ENCODE measurements at regions not wholly inside any gene's neighbourhood (a gene's known extent, or its start where the extent isn't known, plus 50 kb on each side); places are given as distances from the start of the nearest gene placed in this dataset.
"Not testable (repeated sequence)": the region's sequence is repeated elsewhere in the genome, so short reads cannot be mapped to it uniquely, and the experiment has no call there.

DNA sequence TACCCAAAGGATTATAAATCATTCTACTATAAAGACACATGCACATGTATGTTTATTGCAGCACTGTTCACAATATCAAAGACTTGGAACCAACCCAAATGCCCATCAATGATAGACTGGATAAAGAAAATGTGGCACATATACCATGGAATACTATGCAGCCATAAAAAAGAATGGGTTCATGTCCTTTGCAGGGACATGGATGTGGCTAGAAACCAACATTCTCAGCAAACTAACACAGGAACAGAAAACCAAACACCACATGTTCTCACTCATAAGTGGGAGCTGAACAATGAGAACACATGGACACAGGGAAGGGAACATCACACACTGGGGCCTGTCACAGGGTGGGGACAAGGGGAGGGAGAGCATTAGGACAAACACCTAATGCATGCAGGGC is 145.9 kb upstream of the RFC3 start:
- DNase-seq: not testable (repeated sequence)

DNA sequence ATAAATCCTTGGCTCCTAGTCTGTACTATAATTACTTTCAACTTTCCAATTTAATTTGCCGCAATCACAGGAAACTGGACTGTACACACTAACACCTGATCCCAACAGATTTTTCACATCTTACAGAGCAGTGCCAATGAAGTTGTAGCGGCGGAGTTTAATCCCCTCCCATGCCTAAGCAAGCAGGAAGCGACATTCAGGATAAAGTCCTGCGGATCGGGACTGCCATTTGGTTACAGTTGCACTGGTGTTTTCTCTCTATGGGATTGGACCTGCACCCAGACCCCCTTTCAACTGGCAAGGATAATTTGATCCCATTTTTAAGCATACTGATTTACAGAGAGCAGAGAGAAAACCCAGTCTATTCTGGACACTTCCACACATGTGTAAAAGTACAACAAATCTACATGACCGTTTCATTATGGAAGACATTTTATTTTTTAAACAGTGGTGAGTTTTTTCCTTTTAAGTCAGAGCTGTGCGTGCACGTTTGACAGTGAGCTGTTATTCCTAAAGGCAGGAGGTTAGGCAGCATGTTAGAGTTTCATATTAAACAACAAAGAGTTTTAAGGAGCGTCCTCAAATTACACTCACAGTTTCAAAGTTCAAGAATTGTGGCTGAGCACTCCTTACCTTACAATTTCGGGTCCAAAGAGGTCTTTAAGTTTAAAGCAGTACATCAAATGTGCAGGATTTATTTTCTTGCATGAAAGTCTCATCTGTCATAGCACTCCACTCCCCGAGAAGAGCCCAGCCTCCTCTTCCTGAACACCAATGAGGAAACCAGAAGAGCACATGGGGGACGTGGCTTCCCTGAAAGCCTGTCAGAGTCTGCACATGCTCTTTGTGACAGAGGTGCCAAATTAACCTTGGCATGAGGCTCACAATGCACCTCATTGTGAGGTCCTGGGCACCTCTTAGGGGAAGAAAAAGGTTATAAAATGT is 141.6 kb upstream of the RFC3 start:
- peak in 1 of 5 donors; percentile 67 for DNase-seq

DNA sequence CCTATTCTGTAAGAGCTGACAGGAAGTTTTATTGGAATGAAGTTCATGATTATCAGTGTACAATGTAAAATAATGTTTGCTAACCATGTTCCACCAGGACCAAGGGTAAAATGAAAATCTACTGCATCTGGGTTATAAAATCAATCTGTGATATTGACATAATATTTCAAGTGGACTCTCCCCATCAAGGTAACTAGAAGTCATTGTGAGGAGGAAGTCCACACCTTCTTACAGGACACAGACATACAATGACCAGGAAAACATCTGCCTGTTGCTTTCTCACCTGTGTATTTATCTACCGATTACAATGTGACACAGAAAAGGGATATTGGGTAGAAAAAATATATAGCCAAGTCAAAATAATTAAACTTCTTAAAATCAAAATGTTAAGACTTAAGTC is 140.7 kb upstream of the RFC3 start:
- DNase-seq: no peak

DNA sequence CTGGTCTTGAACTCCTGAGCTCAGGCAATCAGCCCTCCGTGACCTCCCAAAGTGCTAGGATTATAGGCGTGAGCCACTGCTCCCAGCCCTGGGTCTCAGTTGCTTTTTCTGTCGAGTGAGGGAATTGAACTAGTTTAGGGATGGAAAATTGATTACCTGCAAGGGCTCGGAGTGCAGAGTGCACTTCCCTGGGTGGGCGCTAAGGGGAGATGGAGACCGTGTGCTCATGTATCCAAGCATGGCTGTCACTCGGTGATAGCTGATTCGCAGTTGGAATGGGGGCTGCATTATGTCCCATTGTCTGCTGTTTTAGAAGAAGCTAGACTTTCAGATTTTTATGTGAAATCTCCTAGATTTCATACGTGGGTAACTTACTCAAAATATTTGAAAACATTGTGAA is 139.9 kb upstream of the RFC3 start:
- DNase-seq: no peak

DNA sequence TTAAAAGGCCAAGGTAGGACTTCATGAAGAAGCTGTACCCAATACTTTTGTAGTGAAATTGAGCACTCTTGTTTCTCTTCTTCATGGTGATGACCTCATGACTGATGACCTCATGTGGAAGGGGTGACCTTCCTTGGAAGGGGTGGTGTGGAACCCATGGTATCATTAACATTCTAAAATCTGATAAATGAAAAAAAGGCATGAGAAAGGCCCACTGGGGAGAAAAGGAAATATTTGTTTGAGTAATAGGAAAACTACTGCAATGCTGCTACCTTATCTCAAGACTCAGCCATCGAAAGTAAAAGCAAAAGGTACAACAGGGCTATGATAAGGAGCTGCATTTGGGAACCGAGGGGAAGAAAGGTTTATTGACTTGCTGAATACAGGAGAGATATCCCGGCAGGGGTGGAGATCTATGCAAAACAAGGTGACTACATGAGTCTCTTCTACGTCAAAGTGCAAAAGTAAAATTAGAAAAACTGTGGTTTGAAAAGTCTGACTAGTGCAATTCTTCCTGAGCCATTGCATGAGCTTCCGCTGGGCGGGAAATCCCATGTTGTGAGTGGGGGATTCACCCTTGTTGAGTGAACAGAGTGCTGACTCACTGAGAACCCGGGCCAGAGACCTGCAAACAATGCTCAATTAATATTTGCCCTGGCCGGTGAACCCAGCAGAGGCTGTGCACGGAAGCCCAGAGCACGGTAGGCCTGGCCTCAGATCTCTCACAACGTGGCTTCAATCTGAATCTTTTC is 138.9 kb upstream of the RFC3 start:
- peak in 4 of 5 donors; percentile 16 to 94 (median 26) for DNase-seq

DNA sequence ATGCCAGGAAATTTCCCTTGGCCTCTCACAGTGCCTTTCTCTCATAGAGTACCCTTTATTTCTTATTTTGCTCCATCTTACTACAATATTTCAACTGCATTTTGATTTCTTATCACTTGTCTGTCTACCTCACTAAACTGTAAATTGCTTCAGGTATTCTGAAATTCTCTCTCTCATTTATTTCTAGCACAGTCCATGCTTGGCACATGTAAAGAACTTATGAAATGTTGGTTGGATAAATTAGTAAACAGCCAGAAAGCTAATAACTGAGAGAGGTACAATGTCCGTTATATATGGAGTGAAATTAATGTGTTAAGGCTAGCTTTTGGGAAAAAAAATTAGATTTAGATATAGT is 138.3 kb upstream of the RFC3 start:
- no peak for DNase-seq

DNA sequence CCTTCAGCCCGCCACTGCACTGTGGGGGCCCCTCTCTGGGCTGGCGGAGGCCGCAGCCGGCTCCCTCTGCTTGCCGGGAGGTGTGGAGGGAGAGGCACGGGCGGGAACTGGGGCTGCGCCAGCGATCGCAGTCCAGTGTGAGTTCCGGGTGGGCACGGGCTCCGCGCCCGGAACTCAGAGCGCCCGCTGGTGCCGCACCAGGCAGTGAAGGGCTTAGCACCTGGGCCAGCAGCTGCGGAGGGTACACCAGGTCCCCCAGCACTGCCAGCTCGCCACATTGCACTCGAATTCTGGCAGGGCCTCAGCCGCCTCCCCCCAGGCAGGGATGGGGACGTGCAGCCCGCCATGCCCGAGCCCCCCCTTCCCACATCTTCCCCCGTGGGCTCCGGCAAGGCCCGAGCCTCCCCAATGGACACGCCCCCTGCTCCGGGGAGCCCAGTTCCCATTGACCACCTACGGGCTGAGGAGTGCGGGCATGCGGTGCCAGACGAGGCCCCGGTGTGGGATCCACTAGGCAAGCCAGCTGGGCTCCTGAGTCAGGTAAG is 135.9 kb upstream of the RFC3 start:
- no peak for DNase-seq

DNA sequence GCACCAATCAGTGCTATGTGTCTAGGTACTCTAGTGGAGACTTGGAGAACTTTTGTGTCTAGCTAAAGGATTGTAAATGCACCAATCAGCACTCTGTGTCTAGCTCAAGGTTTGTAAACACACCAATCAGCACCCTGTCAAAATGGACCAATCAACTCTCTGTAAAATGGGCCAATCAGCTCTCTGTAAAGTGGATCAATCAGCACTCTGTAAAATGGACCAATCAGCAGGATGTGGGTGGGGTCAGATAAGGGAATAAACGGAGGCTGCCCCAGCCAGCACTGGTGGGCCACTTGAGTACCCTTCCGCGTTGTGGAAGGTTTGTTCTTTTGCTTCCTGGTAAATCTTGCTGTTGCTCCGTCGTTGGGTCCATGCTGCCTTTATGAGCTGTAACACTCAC is 135.3 kb upstream of the RFC3 start:
- not testable (repeated sequence) for DNase-seq

DNA sequence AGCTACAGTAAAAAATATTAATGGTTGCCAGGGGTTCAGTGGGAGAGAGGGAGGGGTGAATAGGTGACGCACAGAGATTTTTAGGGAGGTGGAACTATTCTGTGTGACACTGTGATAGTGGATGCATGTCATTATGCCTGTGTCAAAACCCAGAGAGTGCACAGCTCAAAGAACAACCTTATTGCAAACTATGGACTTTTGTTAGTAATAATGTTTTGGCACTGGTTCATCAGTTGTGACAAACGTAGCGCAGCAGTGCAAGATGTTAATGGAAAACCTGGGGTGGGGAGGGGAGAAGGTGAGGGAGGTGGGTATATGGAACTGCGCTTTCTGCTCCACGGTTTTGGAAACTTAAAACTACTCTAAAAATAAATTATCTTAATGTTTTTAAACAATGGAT is 134.6 kb upstream of the RFC3 start:
- no peak for DNase-seq

DNA sequence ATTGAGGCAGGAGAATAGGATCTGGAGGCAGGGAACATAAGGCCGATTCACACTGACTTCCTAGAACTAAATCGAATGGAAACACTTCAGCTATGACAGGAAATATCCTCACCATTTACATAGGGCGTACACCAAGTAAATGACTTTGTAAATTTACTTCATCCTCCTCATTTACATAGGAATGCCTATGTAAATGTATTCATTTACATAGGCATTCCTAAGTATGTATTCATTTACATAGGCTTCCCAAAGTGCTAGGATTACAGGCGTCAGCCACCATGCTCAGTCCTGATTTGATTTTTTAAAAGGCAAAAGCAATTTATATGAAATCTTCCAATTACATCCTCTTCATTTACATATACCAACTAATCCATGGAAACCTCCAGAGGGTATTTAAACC is 133.1 kb upstream of the RFC3 start:
- no peak for DNase-seq

DNA sequence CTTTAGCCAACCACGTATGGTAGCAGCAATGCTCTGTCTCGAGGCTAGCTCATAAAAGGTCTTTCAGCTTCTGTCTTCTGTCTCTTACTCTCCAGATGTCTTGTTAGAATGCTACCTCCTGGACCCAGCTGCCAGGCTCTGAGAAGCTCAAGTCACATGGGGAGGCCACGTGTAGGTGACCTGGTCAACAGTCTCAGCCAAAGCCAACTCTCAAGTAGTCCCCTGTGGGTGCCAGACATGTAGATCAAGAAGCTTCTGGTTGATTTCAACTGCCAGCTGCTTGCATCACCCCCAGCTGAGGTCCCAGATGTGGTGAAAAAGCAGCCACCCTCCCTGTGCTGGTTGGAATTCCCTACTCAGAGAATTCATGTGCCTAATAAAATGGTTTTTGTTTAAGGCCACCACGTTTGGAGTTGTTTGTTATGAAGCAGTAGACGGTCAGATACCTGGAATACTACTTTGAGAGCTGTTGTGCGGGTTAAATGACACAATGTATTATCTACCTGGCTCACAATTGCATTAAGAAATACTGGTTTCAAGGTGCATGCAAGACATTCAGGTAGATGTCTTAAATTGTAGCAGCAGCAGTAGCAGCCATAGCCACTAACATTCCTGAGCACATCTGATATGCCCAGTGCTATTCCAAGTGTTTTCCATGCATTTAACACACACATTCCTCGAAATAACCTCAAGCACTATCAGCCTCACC is 131.0 kb upstream of the RFC3 start:
- DNase-seq: no peak

DNA sequence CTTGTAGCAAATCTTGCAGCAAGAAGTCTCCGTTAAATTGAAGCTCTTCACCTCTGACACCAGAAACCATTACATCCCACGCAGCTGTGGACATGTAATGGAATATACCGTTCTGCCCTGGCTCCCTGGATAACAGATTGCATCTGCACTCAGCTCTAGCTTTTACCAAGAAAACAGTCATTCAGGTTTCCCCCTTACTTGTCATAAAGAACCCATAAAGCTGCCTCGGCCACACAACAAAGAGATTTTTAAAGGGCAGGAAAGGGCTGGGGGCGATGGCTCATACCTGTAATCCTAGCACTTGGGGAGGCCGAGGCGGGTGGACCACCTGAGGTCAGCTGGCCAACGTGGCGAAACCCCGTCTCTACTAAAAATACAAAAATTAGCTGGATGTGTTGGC is 127.6 kb upstream of the RFC3 start:
- no peak for DNase-seq

DNA sequence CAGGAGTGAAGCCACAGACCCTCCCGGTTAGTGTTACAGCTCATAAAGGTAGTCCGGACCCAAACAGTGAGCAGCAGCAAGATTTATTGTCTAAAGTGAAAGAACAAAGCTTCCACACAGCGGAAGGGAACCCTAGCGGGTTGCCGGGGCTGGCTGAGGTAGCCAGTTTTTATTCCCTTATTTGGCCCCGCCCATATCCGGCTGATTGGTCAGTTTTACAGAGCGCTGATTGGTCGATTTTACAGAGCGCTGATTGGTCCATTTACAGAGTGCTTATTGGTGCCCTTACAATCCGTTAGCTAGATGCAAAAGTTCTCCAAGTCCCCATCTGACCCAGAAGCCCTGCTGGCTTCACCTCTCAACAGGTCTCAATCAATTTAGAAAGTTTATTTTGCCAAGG is 126.0 kb upstream of the RFC3 start:
- DNase-seq: no peak

DNA sequence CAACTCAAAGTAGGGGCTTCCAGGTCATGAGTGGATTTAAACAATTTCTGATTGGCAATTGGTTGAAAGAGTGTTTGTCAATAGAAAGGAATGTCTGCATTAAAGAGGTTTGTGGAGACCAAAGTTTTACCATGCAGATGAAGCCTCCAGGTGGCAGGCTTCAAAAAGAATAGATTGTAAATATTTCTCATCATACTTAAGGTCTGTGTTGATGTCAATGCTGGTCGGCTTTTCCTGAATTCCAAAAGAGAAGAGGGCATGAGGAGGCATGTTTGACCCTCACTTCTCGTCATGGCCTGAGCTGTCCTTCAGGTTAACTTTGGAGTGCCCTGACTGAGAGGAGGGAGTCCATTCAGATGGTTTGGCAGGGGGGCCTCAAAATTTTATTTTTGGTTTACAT is 125.4 kb upstream of the RFC3 start:
- no peak for DNase-seq

DNA sequence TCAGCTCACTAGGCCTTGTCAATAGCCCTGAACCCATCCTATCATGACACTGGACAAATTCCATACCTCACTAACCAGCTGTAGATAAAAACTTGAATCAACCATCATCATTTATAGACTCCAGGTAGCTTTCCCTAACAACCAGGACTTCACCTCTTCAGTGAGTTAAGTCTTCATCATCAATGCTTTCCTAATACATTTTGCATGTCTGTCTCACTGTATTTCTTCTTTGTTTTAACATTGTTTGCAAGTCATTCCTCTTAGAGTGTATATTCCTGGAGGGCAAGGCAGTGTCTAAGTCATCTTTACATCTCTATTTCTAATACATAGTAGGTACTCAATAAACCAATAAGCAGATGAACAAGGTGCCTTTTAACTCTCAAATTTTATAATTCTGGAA is 123.4 kb upstream of the RFC3 start:
- no peak for DNase-seq

DNA sequence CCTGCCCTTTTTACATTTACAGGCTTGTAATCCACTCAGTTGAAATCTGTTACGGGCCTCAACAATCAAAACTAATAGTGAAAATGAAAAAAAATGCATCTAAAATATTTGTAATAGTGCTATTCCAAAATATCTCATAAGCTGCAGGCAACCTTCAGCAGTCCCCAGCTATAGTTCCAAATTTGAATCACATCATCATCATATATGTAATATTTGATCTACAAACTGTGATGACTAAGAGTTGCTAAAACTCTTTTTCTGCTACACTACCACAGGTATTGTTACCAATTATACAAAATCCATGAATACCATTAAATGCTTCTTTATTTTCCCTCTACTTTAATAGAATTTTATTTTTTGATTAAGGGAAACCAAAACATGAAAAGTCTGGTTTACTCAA is 121.4 kb upstream of the RFC3 start:
- DNase-seq: no peak

DNA sequence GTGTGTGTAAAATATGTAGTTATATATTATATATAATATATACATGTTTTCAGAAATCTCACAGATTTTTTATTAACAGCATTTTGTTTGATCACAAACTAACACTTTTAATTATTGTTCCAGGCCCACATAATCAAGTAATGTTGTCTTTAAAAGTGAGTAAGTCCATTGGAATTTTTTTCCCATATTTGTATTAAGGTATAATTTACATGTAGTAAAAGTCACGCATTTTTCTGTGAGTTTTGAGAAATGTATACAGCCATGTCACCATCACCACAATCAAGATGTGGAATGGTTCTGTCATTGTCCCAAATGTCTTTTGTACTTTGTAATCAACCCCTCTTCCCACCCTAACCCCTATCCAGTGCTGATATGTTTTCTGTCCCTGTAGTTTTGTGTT is 120.0 kb upstream of the RFC3 start:
- DNase-seq: no peak

DNA sequence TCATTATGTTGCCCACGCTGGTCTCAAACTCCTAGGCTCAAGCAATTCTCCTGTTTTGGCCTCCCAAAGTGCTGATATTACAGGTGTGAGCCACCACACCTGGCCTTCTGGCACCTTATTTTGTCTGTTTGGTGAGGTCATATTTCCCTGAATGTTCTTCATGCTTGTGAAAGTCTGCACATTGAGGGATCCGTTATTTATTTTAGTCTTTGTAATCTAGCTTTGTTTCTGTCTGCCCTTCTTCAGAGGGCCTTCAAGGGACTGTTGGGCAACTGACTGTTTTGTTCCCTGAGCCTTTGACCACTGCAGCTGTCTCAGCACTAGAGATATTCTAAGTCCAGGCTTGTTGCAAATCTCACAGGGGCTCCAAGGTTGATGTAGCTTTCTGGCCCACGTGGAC is 110.5 kb upstream of the RFC3 start:
- no peak for DNase-seq

DNA sequence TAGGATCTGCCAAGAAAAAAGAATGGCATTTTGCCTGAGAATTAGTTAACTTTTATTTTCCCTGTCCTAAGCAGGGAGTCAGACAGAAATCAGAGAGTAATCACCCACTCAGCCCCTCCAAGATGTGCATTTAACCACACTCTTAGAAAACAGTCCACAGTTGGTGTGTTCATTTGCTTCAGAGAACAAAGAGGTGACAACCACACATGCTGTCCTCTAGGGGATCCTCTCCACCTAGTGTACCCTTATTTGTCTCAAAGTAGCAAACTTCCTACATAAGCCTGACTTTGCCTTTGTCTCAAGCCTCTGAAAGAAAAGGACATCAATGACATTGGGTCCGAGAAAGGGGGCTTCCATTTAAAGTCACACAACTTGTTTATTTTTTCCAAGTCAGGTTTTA is 107.0 kb upstream of the RFC3 start:
- no peak for DNase-seq

DNA sequence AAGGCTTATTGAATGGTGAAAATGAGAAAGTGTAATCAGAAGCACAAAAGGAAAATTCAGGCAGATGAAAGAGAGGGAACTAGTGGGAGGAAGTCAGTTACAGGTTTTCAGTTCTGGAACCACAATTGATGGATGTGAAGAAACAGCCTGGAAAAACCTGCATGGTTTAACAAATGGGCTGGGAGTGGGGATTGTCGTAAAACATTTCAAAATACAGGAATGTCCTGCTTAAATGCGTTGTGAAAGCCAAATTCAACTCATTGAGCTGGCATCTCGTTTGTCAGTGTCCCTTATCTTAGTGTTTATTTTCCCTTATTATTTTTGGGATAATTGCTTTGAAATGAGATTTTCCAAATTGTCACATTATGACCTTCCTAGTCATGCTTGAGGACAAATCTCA is 106.5 kb upstream of the RFC3 start:
- DNase-seq: no peak

DNA sequence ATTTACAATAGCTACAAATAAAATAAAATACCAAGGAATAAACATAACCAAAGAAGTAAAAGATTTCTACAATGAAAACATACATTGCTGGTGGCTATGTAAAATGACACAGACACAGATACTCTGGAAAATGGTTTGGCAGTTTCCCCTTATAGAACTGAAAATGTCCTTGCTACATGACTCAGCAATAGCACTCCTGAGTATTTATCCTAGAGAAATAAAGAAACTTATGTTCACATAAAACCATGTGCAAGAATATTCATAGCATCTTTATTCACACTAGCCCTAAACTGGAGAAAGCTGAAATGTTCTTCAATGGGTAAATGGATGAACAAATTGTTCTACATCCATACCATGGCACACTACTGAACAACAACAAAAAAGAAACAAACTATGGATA is 100.2 kb upstream of the RFC3 start:
- no peak for DNase-seq

DNA sequence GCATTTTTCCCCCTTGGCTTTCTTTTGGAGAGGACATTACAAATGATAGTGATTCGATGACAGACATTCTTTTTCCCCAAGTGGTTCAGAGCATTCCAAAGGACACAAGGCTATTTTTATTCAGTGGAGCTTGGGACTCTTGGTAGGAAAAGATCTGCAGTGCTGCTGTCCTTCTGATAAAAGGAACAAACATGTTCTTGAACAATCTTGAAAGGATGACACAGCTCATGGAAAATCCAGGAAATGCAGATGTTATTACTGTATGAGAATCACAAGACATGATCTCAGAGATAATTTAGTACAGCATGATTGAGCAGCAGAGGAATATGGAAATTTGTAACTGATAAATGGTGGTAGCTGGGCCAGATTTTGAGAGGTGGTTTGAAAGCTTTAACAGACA is 96.2 kb upstream of the RFC3 start:
- no peak for DNase-seq

DNA sequence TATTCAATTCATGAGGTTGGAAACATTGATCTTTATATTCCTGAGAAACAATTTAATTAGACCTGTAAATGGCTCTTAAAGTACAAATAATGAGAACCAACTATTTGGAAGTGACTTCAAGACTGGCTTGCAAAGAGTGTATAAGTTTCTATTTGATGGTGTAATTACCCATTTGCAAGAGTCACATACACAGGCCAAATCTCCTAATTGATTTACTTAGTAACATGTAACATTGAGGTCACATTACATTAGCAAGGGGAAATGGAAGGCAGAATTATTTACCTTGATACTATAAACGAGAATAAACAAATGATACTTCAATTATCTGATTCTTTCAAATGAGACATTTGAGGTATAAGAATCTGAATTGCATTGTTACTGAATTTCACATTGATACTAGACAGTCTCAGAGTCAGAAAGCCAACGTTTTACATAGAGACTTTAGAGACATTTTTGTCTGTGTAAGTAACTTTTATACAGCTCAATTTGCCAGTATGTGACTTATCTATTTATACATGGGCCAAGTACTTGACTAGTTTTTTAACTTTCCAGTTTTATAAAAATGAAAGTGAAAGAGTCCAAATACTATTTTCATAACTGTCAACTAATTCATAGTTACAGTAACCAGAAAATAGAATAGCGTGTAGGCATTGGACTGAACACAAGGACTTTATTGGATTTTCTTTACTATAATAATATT is 95.6 kb upstream of the RFC3 start:
- no peak for DNase-seq

Data from T-helper 1 cell (primary cell).